Left cardiac atrium (tissue), 4 donors: ENCODE measurements at regions not wholly inside any gene's neighbourhood (a gene's known extent, or its start where the extent isn't known, plus 50 kb on each side); places are given as distances from the start of the nearest gene placed in this dataset.
A peak's percentile ranks its signal among the peaks of the same experiment; 100 is the strongest.
"Not testable (repeated sequence)": the region's sequence is repeated elsewhere in the genome, so short reads cannot be mapped to it uniquely, and the experiment has no call there.

Experiments
- ATAC-seq, 2 donors: fragments of 200-7000 bp; cut with Tn5 transposase; one replicate each; pipeline ENCODE4 v1.9.1; 2020; ENCODE audit warnings: mild to moderate bottlenecking in 2 of 2, moderate library complexity in 2 of 2
- DNase-seq: peaks from one replicate; pipeline ENCODE4 v3.0.0-alpha.2; 2020
- intact Hi-C, 2 donors: fragments of 100-400 bp; cut with DNase I; formaldehyde crosslinking; loops; one replicate each; pipeline versions ENCODE4 v1.14.1 to v1.15.1; 2022 to 2023
- donor health status: DM: no; HTN: yes; CAD: no.
- donor health status: DM: no; HTN: yes; CAD: no; lungs with severe emphysema.
- donor health status: DM: yes; HTN: yes; CAD: no.
- donor health status: Dilated cardiomyopathy.

GRCh38 chr10:64037071-64037661 is 516.0 kb downstream of the REEP3 start:
- intact Hi-C loops, result no loop called here
- DNase-seq (no peak), ATAC-seq (peak in 1 of 2 donors; percentile 8)

- no peak for DNase-seq
- ATAC-seq, result no peak
- intact Hi-C loops, result no loop called here
Observed at GRCh38 chr10:64038107-64038506, 516.9 kb downstream of the REEP3 start.

GRCh38 chr10:64039198-64039597 is 518.0 kb downstream of the REEP3 start:
- intact Hi-C loops, result no loop called here
- ATAC-seq, result no peak
- DNase-seq, result no peak

- intact Hi-C loops, result no loop called here
- ATAC-seq (no peak), DNase-seq (no peak)
Observed at GRCh38 chr10:64040781-64041180, 519.6 kb downstream of the REEP3 start.

GRCh38 chr10:64041185-64041988 is 520.2 kb downstream of the REEP3 start:
- intact Hi-C loops, result no loop called here
- DNase-seq (peak; percentile 63), ATAC-seq (peak; percentile 85 to 92)

GRCh38 chr10:64041989-64042490 is 520.8 kb downstream of the REEP3 start:
- ATAC-seq (peak in 1 of 2 donors; percentile 21), DNase-seq (no peak)
- intact Hi-C loops, result no loop called here

GRCh38 chr10:64044098-64044497 is 522.9 kb downstream of the REEP3 start:
- DNase-seq (no peak), ATAC-seq (no peak)
- intact Hi-C loops, result no loop called here

- intact Hi-C loops, DNase-seq: not testable (repeated sequence)
Observed at GRCh38 chr10:64044957-64045632, 523.9 kb downstream of the REEP3 start.

GRCh38 chr10:64054392-64054791 is 533.2 kb downstream of the REEP3 start:
- intact Hi-C loops, result no loop called here
- DNase-seq (no peak), ATAC-seq (no peak)

More at GRCh38 chr10:64044957-64045632, 523.9 kb downstream of the REEP3 start:
- ATAC-seq, result not testable (repeated sequence)

- ATAC-seq, result no peak
- intact Hi-C loops, result no loop called here
- no peak for DNase-seq
Observed at GRCh38 chr10:64059884-64060283, 538.7 kb downstream of the REEP3 start.

- intact Hi-C loops, result no loop called here
- ATAC-seq, result no peak
- no peak for DNase-seq
Observed at GRCh38 chr10:64060389-64060788, 539.2 kb downstream of the REEP3 start.

GRCh38 chr10:64062793-64063192 is 541.6 kb downstream of the REEP3 start:
- ATAC-seq, result no peak
- DNase-seq, result no peak
- intact Hi-C loops, result no loop called here

GRCh38 chr10:64067009-64067606 is 545.9 kb downstream of the REEP3 start:
- ATAC-seq (peak; percentile 17 to 67), DNase-seq (no peak)
- intact Hi-C loops, result no loop called here

- no peak for DNase-seq
- intact Hi-C loops, result no loop called here
- no peak for ATAC-seq
Observed at GRCh38 chr10:64067859-64068258, 546.7 kb downstream of the REEP3 start.

- no peak for ATAC-seq
- no peak for DNase-seq
- intact Hi-C loops, result no loop called here
Observed at GRCh38 chr10:64070241-64070640, 549.0 kb downstream of the REEP3 start.

GRCh38 chr10:64071218-64071617 is 550.0 kb downstream of the REEP3 start:
- peak in 1 of 2 donors; percentile 39 for ATAC-seq
- intact Hi-C loops, result no loop called here
- no peak for DNase-seq

GRCh38 chr10:64075604-64076003 is 554.4 kb downstream of the REEP3 start:
- no peak for DNase-seq
- intact Hi-C loops, result no loop called here
- ATAC-seq, result no peak

- ATAC-seq, result no peak
- no peak for DNase-seq
- intact Hi-C loops, result no loop called here
Observed at GRCh38 chr10:64076322-64076940, 555.2 kb downstream of the REEP3 start.

GRCh38 chr10:64079341-64079740 is 558.1 kb downstream of the REEP3 start:
- DNase-seq (no peak), ATAC-seq (no peak)
- intact Hi-C loops, result no loop called here
